ENCODE measurements at regions not wholly inside any gene's neighbourhood (a gene's known extent, or its start where the extent isn't known, plus 50 kb on each side); places are given as distances from the start of the nearest gene placed in this dataset.
"Not testable (repeated sequence)": the region's sequence is repeated elsewhere in the genome, so short reads cannot be mapped to it uniquely, and the experiment has no call there.

- ATAC-seq (no peak), DNase-seq (ENCODE audit: low spot score in 2 of 2) (no peak)
- no peak overlapping the region for H3K27ac Mint-ChIP-seq
These were observed 260.7 kb upstream of the SFRP2 start for GRCh38 chr4:154049457-154050181.

GRCh38 chr4:154047733-154048132 is 258.9 kb upstream of the SFRP2 start:
- DNase-seq (ENCODE audit: low spot score in 2 of 2) (no peak), ATAC-seq (no peak)
- H3K36me3 Mint-ChIP-seq = peaks cover 0 to 3% of the 10 kb centered on the region in 2 donors
- peaks cover 0 to 8% of the 10 kb centered on the region in 2 donors for H3K9me3 Mint-ChIP-seq
- no peak overlapping the region for H3K27ac Mint-ChIP-seq

More at GRCh38 chr4:154049457-154050181, 260.7 kb upstream of the SFRP2 start:
- Mint-ChIP-seq H3K9me3 (peaks cover 8 to 12% of the 10 kb centered on the region in 2 donors), H3K36me3 (peaks cover 8 to 19% of the 10 kb centered on the region in 2 donors)

DNA sequence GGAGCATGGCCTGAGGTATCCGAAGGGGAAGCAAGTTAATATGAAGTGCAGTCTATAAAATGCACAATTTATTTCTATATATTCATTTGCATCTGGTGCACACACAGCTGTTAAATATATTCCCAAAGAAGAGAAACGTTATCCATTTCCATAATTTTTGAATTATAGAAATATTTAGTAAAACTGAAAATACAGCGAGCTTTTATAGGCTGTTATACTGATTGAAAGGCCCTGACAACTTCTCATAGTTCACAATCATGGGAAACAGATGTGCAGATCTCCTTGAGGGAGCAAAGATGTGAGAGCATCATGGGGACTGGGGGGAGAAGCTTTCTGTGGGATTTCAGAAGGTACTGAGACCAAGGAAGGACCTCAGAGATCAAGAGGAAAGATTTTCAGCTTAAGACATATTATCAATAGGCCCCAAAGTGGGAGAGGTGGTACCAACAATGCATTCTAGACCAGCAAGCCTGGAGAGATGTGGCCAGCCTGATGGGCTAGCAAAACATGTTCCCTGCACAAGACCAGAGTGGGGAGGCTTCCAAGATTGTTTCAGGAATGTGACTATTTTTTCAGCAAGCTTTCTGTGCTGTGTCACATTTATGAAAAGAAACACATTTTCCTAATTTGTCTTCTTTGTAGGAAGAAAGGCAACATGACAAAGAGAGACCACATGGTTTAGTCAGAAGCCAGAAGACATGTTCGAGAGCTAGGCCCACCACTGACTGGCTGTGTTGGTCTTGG is 256.0 kb upstream of the SFRP2 start:
- DNase-seq (ENCODE audit: low spot score in 2 of 2) (no peak), ATAC-seq (no peak)
- no peaks in the 10 kb centered on the region for H3K36me3 Mint-ChIP-seq

DNA sequence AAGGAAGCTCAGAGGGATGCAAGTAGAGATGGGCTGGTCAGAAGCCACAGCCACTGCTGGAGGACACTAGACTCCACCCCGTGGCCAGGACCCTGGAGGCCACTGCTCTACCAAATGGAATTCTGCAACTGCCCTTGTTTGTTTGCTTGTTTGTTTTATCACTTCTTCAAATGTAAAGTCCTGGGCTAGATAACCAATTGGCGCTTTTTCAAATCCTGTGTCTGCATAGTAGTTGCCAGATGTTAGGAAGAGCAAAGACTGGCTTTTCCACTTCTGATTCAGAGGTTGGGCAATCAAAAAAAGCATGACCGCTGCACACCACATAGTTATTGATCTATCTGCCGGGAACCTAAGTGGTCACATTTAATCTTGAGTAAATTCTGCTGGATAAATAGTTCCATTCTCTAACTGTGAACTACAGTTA is 255.2 kb upstream of the SFRP2 start:
- H3K36me3 Mint-ChIP-seq = no peaks in the 10 kb centered on the region
- H3K27ac Mint-ChIP-seq = no peak overlapping the region
- H3K9me3 Mint-ChIP-seq = no peaks in the 10 kb centered on the region
- ATAC-seq (no peak), DNase-seq (ENCODE audit: low spot score in 2 of 2) (no peak)

More for the DNA sequence above, 256.0 kb upstream of the SFRP2 start:
- no peak overlapping the region for H3K27ac Mint-ChIP-seq
- no peaks in the 10 kb centered on the region for H3K9me3 Mint-ChIP-seq

DNA sequence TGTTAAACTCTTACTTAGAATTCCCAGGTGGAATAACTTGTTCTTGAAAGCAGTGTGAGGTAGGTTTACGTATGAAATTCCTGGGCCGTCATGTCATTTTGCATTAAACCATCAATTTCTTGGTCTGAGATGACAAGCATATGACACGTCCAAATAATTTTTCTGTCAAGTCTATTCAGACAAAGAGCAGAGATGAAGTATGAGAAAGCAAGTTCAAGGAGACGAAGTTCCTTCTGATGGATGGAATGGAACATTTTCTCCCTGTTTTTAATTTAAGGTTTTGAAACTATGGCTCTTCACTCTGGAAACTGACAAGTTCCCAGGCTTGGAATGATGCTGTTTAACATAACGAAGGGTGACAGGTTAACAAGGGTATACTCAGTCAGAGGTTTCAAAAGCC is 252.8 kb upstream of the SFRP2 start:
- Mint-ChIP-seq H3K27ac (no peak overlapping the region), H3K9me3 (no peaks in the 10 kb centered on the region), H3K36me3 (no peaks in the 10 kb centered on the region)
- no peak for DNase-seq (ENCODE audit: low spot score in 2 of 2)
- no peak for ATAC-seq

GRCh38 chr4:154039435-154040343 is 250.8 kb upstream of the SFRP2 start:
- DNase-seq (ENCODE audit: low spot score in 2 of 2) = no peak
- no peak for ATAC-seq
- no peaks in the 10 kb centered on the region for H3K36me3 Mint-ChIP-seq

DNA sequence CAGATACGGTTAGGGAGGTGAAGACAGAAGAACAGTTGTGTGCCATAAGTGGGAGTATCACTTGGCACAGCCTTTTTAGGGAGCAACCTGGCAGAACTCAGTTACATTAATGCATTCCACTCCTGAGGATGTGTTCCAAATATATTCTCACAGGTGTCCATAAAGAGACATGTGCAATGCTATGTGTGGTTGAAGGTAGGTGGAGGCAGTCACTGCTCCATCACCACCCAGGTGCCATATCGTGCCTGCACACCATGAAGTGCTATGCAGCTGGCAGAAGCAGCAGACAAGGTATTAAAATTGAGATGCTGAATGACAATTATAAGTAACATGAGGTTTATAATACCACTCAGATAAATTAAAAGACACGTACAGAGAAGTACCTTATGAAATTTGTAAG is 248.0 kb upstream of the SFRP2 start:
- no peaks in the 10 kb centered on the region for H3K9me3 Mint-ChIP-seq
- H3K27ac Mint-ChIP-seq = no peak overlapping the region
- H3K36me3 Mint-ChIP-seq = no peaks in the 10 kb centered on the region
- ATAC-seq (no peak), DNase-seq (ENCODE audit: low spot score in 2 of 2) (no peak)

More at GRCh38 chr4:154039435-154040343, 250.8 kb upstream of the SFRP2 start:
- H3K27ac Mint-ChIP-seq = no peak overlapping the region
- no peaks in the 10 kb centered on the region for H3K9me3 Mint-ChIP-seq

- DNase-seq (ENCODE audit: low spot score in 2 of 2) (no peak), ATAC-seq (no peak)
- Mint-ChIP-seq H3K27ac (no peak overlapping the region), H3K9me3 (no peaks in the 10 kb centered on the region), H3K36me3 (no peaks in the 10 kb centered on the region)
These were observed 246.5 kb upstream of the SFRP2 start for GRCh38 chr4:154035341-154035740.

- no peaks in the 10 kb centered on the region for H3K36me3 Mint-ChIP-seq
- DNase-seq (ENCODE audit: low spot score in 2 of 2) (no peak), ATAC-seq (no peak)
- H3K9me3 Mint-ChIP-seq = no peaks in the 10 kb centered on the region
- no peak overlapping the region for H3K27ac Mint-ChIP-seq
These were observed 245.0 kb upstream of the SFRP2 start for GRCh38 chr4:154033921-154034320.

DNA sequence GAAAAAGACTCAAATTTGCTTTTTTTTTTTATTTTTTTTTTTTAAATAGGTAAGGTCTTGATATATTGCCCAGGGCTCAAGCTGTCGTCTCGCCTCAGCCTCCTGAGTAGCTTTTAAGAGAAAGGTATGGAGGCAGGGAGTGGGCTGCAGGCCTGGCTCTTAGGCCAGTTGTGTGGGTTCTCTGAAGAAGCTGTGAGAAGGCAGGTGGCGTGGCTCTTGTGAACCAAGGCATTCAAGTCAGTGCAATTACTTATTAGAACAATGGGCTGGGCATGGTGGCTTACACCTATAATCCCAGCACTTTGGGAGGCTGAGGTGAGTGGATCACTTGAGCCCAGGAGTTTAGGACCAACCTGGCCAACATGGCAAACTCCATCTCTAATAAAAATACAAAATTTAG is 244.0 kb upstream of the SFRP2 start:
- H3K27ac Mint-ChIP-seq = no peak overlapping the region
- no peak for ATAC-seq
- H3K9me3 Mint-ChIP-seq = no peaks in the 10 kb centered on the region
- no peaks in the 10 kb centered on the region for H3K36me3 Mint-ChIP-seq
- DNase-seq (ENCODE audit: low spot score in 2 of 2) = no peak

GRCh38 chr4:154030746-154031145 is 241.9 kb upstream of the SFRP2 start:
- H3K27ac Mint-ChIP-seq = no peak overlapping the region
- DNase-seq (ENCODE audit: low spot score in 2 of 2) = no peak
- H3K36me3 Mint-ChIP-seq = no peaks in the 10 kb centered on the region
- no peaks in the 10 kb centered on the region for H3K9me3 Mint-ChIP-seq
- ATAC-seq = no peak

GRCh38 chr4:154030152-154030551 is 241.3 kb upstream of the SFRP2 start:
- DNase-seq (ENCODE audit: low spot score in 2 of 2) (no peak), ATAC-seq (no peak)
- H3K9me3 Mint-ChIP-seq = no peaks in the 10 kb centered on the region
- H3K27ac Mint-ChIP-seq = no peak overlapping the region
- H3K36me3 Mint-ChIP-seq = no peaks in the 10 kb centered on the region

DNA sequence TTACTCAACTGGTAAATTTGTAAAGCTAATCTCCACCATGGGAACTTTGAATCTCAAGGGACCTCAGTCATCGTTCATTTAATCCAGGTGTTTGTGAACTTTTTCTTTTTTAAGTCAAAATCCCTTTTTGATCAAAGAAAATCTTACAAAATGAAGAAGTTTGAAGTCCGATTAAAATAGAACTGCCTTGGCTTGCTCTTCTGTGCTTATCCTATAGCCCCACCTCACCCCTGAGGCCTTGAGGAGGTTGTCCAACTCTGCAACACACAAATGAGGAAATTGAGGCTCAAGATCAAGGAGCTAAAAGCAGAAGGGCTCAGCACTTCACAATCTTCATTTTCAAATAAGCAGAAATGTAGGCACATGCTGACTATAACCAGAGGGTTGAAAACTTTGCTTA is 240.3 kb upstream of the SFRP2 start:
- H3K36me3 Mint-ChIP-seq = no peaks in the 10 kb centered on the region

GRCh38 chr4:154025110-154025509 is 236.2 kb upstream of the SFRP2 start:
- Mint-ChIP-seq H3K36me3 (no peaks in the 10 kb centered on the region), H3K27ac (no peak overlapping the region)

More for the DNA sequence above, 240.3 kb upstream of the SFRP2 start:
- H3K27ac Mint-ChIP-seq = no peak overlapping the region
- no peaks in the 10 kb centered on the region for H3K9me3 Mint-ChIP-seq
- no peak for DNase-seq (ENCODE audit: low spot score in 2 of 2)
- no peak for ATAC-seq

DNA sequence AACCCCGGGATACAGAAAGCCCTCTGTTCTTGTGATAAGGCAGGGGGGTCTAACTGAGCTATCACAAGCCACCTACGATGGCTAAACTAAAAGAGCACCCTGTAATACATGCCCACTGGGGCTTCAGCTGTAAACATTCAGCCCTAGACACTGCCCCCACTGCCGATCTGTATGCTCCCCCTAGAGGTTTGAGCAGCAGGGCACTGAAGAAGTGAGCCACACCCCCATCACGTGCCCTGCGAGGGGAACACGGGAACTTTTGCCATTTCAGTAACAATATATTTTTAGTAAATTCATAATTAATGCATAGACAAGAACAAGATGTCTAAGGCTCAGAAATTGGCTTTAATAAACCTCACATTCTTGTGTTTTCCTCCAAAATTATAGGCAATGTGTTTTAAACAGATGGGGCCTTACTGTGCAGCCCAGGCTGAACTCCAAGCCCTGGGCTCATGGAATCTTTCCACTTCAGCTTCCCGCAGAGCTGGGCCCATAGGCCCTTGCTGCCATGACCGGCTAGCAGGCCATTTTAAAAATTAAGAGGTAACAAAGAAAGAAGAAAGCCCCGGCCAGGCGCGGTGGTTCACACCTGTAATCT is 235.3 kb upstream of the SFRP2 start:
- no peak for DNase-seq (ENCODE audit: low spot score in 2 of 2)
- Mint-ChIP-seq H3K36me3 (no peaks in the 10 kb centered on the region), H3K27ac (no peak overlapping the region), H3K9me3 (no peaks in the 10 kb centered on the region)
- no peak for ATAC-seq

More at GRCh38 chr4:154025110-154025509, 236.2 kb upstream of the SFRP2 start:
- H3K9me3 Mint-ChIP-seq = no peaks in the 10 kb centered on the region
- no peak for ATAC-seq
- DNase-seq (ENCODE audit: low spot score in 2 of 2) = no peak

GRCh38 chr4:154023671-154024070 is 234.8 kb upstream of the SFRP2 start:
- not testable (repeated sequence) for H3K27ac Mint-ChIP-seq; ATAC-seq; DNase-seq (ENCODE audit: low spot score in 2 of 2); H3K36me3 Mint-ChIP-seq; H3K9me3 Mint-ChIP-seq
